ENCODE measurements at regions not wholly inside any gene's neighbourhood (a gene's known extent, or its start where the extent isn't known, plus 50 kb on each side); places are given as distances from the start of the nearest gene placed in this dataset.
"Not testable (repeated sequence)": the region's sequence is repeated elsewhere in the genome, so short reads cannot be mapped to it uniquely, and the experiment has no call there.

GRCh38 chr14:89688507-89689211, 265.9 kb downstream of the EFCAB11 start:
- peaks cover 15% of the 10 kb centered on the region for H3K9me3 Mint-ChIP-seq (ENCODE audit: unreplicated experiment)
- H3K27ac Mint-ChIP-seq (ENCODE audit: unreplicated experiment): no peak overlapping the region
- H2AFZ ChIP-seq (ENCODE audit: low read depth, low read length): no peak overlapping the region
- H3K4me3 Mint-ChIP-seq (ENCODE audit: unreplicated experiment): no peak overlapping the region
- no peaks in the 10 kb centered on the region for H3K27me3 ChIP-seq (ENCODE audit: insufficient read depth, low read length)
- H3K9ac ChIP-seq (ENCODE audit: low read length): no peak overlapping the region
- H4K20me1 ChIP-seq (ENCODE audit: insufficient read depth, low read length): no peaks in the 10 kb centered on the region
- no peaks in the 10 kb centered on the region for H3K4me1 ChIP-seq (ENCODE audit: insufficient read depth, low read length)
- no peak overlapping the region for H3K27ac ChIP-seq (ENCODE audit: low read depth, low read length)
- no peak overlapping the region for H3K4me3 ChIP-seq (ENCODE audit: insufficient read depth, low read depth, low read length)
- FAIRE-seq (no peak), DNase-seq (ENCODE audit: low read depth) (no peak)
- TF ChIP-seq EZH2 (IDR thresholded peaks at IDR 0.05; ENCODE audit: insufficient read depth, low read length) (no peak), CTCF (IDR thresholded peaks at IDR 0.05; ENCODE audit: insufficient read depth, low read depth, low read length) (no peak)
- no peaks in the 10 kb centered on the region for H3K9me3 ChIP-seq (ENCODE audit: insufficient read depth, low read depth, low read length)
- no peaks in the 10 kb centered on the region for H3K4me1 Mint-ChIP-seq (ENCODE audit: low read depth, unreplicated experiment)
- no peaks in the 10 kb centered on the region for H3K79me2 ChIP-seq (ENCODE audit: insufficient read depth, low read length)
- no peaks in the 10 kb centered on the region for H3K36me3 Mint-ChIP-seq (ENCODE audit: low read depth, unreplicated experiment)
- H3K4me2 ChIP-seq (ENCODE audit: low read length): no peak overlapping the region
- H3K27me3 Mint-ChIP-seq (ENCODE audit: low read depth, unreplicated experiment): no peaks in the 10 kb centered on the region
- H3K36me3 ChIP-seq (ENCODE audit: insufficient read depth, low read length): no peaks in the 10 kb centered on the region

- not testable (repeated sequence) for H3K27me3 Mint-ChIP-seq (ENCODE audit: low read depth, unreplicated experiment); H3K9me3 ChIP-seq (ENCODE audit: insufficient read depth, low read depth, low read length); H3K27ac ChIP-seq (ENCODE audit: low read depth, low read length); H3K4me1 Mint-ChIP-seq (ENCODE audit: low read depth, unreplicated experiment); H3K4me1 ChIP-seq (ENCODE audit: insufficient read depth, low read length); H4K20me1 ChIP-seq (ENCODE audit: insufficient read depth, low read length); H3K4me2 ChIP-seq (ENCODE audit: low read length); H3K9ac ChIP-seq (ENCODE audit: low read length); H3K36me3 ChIP-seq (ENCODE audit: insufficient read depth, low read length); H2AFZ ChIP-seq (ENCODE audit: low read depth, low read length); H3K4me3 Mint-ChIP-seq (ENCODE audit: unreplicated experiment); H3K36me3 Mint-ChIP-seq (ENCODE audit: low read depth, unreplicated experiment); DNase-seq (ENCODE audit: low read depth); H3K27me3 ChIP-seq (ENCODE audit: insufficient read depth, low read length); FAIRE-seq; H3K27ac Mint-ChIP-seq (ENCODE audit: unreplicated experiment); H3K79me2 ChIP-seq (ENCODE audit: insufficient read depth, low read length); H3K4me3 ChIP-seq (ENCODE audit: insufficient read depth, low read depth, low read length)
- H3K9me3 Mint-ChIP-seq (ENCODE audit: unreplicated experiment): peaks cover 20% of the 10 kb centered on the region
Observed at GRCh38 chr14:89687129-89687528, 267.4 kb downstream of the EFCAB11 start.

- no peak overlapping the region for H3K27ac Mint-ChIP-seq (ENCODE audit: unreplicated experiment)
- Histone ChIP-seq H3K4me2 (ENCODE audit: low read length) (no peak overlapping the region), H2AFZ (ENCODE audit: low read depth, low read length) (no peak overlapping the region), H3K4me1 (ENCODE audit: insufficient read depth, low read length) (no peaks in the 10 kb centered on the region), H3K9ac (ENCODE audit: low read length) (no peak overlapping the region), H3K36me3 (ENCODE audit: insufficient read depth, low read length) (no peaks in the 10 kb centered on the region), H3K27me3 (ENCODE audit: insufficient read depth, low read length) (no peaks in the 10 kb centered on the region), H3K27ac (ENCODE audit: low read depth, low read length) (no peak overlapping the region), H3K79me2 (ENCODE audit: insufficient read depth, low read length) (no peaks in the 10 kb centered on the region), H3K9me3 (ENCODE audit: insufficient read depth, low read depth, low read length) (peaks cover 4% of the 10 kb centered on the region), H4K20me1 (ENCODE audit: insufficient read depth, low read length) (no peaks in the 10 kb centered on the region), H3K4me3 (ENCODE audit: insufficient read depth, low read depth, low read length) (no peak overlapping the region)
- no peak for TF ChIP-seq EZH2 (IDR thresholded peaks at IDR 0.05; ENCODE audit: insufficient read depth, low read length)
- no peak for TF ChIP-seq CTCF (IDR thresholded peaks at IDR 0.05; ENCODE audit: insufficient read depth, low read depth, low read length)
- peaks cover 5% of the 10 kb centered on the region for H3K4me1 Mint-ChIP-seq (ENCODE audit: low read depth, unreplicated experiment)
- peaks cover 2% of the 10 kb centered on the region for H3K36me3 Mint-ChIP-seq (ENCODE audit: low read depth, unreplicated experiment)
- DNase-seq (ENCODE audit: low read depth) (no peak), FAIRE-seq (peak; percentile 60)
- H3K4me3 Mint-ChIP-seq (ENCODE audit: unreplicated experiment): no peak overlapping the region
- H3K9me3 Mint-ChIP-seq (ENCODE audit: unreplicated experiment): peaks cover 14% of the 10 kb centered on the region
- H3K27me3 Mint-ChIP-seq (ENCODE audit: low read depth, unreplicated experiment): no peaks in the 10 kb centered on the region
Observed at GRCh38 chr14:89684139-89684538, 267.1 kb upstream of the FOXN3 start.
